ENCODE measurements at regions not wholly inside any gene's neighbourhood (a gene's known extent, or its start where the extent isn't known, plus 50 kb on each side); places are given as distances from the start of the nearest gene placed in this dataset.

DNA sequence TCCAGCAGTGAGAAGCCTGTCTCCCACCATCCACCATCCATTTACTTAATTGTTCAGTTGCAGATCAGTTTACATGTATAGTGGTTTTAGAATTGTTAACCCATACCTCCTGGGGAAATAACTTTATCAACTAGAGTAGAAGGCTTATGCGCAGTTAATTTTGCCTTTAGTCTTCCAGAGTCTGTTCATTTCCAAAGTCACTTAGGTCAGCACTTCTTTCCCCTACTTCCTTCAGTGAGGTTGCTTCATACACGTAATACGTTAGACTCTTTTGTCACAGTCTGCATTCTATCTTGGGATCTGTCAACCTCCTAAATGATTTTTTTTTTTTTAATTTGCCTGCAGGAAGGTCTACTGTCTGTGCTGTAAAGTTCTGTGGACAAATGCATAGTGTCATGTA lies 495.6 kb upstream of the ISX start:
- H3K9me3 ChIP-seq (ENCODE audit: severe bottlenecking): no peaks in the 10 kb centered on the region
- no peaks in the 10 kb centered on the region for H3K4me1 ChIP-seq (ENCODE audit: insufficient read depth, poor library complexity, severe bottlenecking)
- H3K27me3 ChIP-seq (ENCODE audit: insufficient read depth, poor library complexity, severe bottlenecking): no peaks in the 10 kb centered on the region
- DNase-seq (ENCODE audit: low spot score) (no peak), ATAC-seq (ENCODE audit: low read depth) (no peak)
- H3K27ac ChIP-seq (ENCODE audit: poor library complexity, severe bottlenecking): no peak overlapping the region
- H3K36me3 ChIP-seq (ENCODE audit: low read depth): no peaks in the 10 kb centered on the region
- TF ChIP-seq, protein P1, sequence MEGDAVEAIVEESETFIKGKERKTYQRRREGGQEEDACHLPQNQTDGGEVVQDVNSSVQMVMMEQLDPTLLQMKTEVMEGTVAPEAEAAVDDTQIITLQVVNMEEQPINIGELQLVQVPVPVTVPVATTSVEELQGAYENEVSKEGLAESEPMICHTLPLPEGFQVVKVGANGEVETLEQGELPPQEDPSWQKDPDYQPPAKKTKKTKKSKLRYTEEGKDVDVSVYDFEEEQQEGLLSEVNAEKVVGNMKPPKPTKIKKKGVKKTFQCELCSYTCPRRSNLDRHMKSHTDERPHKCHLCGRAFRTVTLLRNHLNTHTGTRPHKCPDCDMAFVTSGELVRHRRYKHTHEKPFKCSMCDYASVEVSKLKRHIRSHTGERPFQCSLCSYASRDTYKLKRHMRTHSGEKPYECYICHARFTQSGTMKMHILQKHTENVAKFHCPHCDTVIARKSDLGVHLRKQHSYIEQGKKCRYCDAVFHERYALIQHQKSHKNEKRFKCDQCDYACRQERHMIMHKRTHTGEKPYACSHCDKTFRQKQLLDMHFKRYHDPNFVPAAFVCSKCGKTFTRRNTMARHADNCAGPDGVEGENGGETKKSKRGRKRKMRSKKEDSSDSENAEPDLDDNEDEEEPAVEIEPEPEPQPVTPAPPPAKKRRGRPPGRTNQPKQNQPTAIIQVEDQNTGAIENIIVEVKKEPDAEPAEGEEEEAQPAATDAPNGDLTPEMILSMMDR (IDR thresholded peaks at IDR 0.05; ENCODE audit: poor library complexity, severe bottlenecking): no peak
- no peak overlapping the region for H3K4me3 ChIP-seq (ENCODE audit: severe bottlenecking)

DNA sequence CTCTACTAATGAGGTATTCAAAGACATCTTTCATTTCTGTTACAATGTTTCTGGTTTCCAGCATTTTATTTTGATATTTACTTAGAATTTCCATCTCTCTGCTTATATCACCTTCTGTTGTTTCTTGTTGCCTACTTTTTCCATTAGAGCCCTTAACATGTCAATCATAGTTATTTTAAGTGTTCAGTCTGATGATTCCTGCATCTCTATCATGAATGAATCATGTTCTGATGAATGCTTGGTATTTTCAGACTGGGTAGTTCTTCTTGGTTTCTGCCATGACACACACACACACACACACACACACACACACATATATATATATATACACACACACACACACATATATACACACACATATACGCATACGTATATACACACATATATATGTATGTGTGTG lies 486.4 kb upstream of the ISX start:
- DNase-seq (ENCODE audit: low spot score): no peak
- TF ChIP-seq, protein P1 (IDR thresholded peaks at IDR 0.05; ENCODE audit: poor library complexity, severe bottlenecking): no peak
- H3K36me3 ChIP-seq (ENCODE audit: low read depth): no peaks in the 10 kb centered on the region
- no peaks in the 10 kb centered on the region for H3K4me1 ChIP-seq (ENCODE audit: insufficient read depth, poor library complexity, severe bottlenecking)
- H3K27ac ChIP-seq (ENCODE audit: poor library complexity, severe bottlenecking): no peak overlapping the region
- H3K27me3 ChIP-seq (ENCODE audit: insufficient read depth, poor library complexity, severe bottlenecking): no peaks in the 10 kb centered on the region
- ATAC-seq (ENCODE audit: low read depth): no peak
- H3K9me3 ChIP-seq (ENCODE audit: severe bottlenecking): no peaks in the 10 kb centered on the region
- H3K4me3 ChIP-seq (ENCODE audit: severe bottlenecking): no peak overlapping the region

DNA sequence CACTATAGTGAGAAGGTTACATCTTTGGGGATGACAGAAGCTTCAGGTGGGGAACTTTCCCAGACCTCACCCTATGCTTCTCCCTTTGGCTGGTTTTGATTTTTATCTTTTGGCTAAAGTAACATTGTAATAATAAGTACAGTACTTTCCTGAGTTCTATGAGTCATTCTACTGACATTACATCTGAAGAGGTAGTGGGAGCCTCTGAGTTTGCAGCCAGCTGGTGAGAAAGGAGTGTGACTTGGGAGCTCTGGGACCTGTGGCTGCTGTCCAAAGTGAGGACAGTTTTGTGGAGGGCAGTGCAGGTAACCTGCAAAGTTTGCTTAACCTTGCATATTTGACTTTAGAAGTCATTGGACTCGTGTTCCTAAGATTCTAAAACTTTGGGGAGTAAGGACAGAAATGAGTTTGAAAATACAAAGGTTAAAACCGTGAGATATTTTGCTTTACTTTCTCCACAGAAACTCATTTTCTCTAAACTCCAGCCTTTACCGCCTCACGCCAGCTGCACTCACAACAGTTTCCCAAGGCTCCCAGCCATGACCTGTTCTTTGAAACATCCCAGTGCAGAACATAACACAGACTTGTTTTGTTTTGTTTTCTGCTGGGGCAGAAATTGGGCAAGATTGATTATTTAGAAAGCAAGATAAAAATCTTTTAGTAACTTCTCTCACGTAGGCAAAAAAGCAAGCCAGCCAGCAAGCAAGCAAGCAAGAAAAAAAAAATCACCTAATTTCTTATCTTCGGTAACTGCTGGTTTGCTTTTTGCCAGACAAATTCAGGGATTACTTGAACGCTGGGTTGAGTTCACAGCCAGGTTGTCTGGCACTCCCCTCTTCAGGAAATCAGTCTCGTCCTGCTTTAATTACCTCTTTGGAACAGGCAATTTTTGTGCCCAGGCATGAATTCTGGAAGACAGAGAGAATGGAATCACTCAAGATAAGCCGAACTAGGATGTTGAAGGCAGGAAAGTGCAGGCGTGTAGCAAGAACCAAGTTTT lies 478.3 kb upstream of the ISX start:
- Histone ChIP-seq H3K9me3 (ENCODE audit: severe bottlenecking) (no peaks in the 10 kb centered on the region), H3K27ac (ENCODE audit: poor library complexity, severe bottlenecking) (no peak overlapping the region), H3K4me1 (ENCODE audit: insufficient read depth, poor library complexity, severe bottlenecking) (no peaks in the 10 kb centered on the region), H3K27me3 (ENCODE audit: insufficient read depth, poor library complexity, severe bottlenecking) (no peaks in the 10 kb centered on the region), H3K4me3 (ENCODE audit: severe bottlenecking) (no peak overlapping the region), H3K36me3 (ENCODE audit: low read depth) (no peaks in the 10 kb centered on the region)
- ATAC-seq (ENCODE audit: low read depth) (peak; percentile 53), DNase-seq (ENCODE audit: low spot score) (no peak)
- TF ChIP-seq, protein P1 (IDR thresholded peaks at IDR 0.05; ENCODE audit: poor library complexity, severe bottlenecking): no peak

DNA sequence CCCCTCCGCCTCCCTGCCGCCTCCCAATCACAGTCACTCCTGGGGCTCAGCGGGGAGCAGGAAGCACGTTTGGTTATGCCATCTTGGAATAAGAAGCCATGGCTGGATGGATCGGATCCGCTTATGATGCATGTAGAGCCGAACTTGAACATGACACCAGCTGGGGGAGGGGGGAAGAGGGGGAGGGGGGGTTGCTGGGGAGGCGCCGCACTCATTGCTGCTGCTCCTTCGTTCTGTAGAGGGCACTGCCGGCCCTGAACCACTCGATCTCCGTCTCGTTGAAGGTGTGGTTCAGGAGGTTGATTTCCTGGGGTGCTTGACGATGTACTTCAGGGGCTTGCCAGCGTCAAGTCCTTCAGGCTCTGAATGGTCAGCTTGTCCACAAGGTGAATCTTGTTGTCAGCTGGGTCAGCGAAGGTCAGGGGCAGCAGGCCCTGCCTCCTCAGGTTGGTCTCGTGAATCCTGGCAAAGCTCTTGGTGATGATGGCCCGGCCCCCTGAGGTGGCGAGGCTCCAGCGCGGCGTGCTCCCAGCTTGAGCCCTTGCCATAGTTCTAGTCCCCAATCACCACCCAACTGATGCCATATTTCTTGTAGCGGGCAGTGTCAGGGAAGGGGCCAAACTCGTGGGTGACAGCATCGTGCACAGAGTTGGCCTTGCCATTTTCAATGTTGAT lies 476.9 kb upstream of the ISX start:
- Histone ChIP-seq H3K4me3 (ENCODE audit: severe bottlenecking) (no peak overlapping the region), H3K27ac (ENCODE audit: poor library complexity, severe bottlenecking) (no peak overlapping the region), H3K27me3 (ENCODE audit: insufficient read depth, poor library complexity, severe bottlenecking) (no peaks in the 10 kb centered on the region), H3K4me1 (ENCODE audit: insufficient read depth, poor library complexity, severe bottlenecking) (no peaks in the 10 kb centered on the region), H3K36me3 (ENCODE audit: low read depth) (no peaks in the 10 kb centered on the region), H3K9me3 (ENCODE audit: severe bottlenecking) (no peaks in the 10 kb centered on the region)
- TF ChIP-seq, protein P1 (IDR thresholded peaks at IDR 0.05; ENCODE audit: poor library complexity, severe bottlenecking): no peak
- no peak for ATAC-seq (ENCODE audit: low read depth)
- DNase-seq (ENCODE audit: low spot score): no peak
